NCI-H774 (cell line): ENCODE measurements at regions not wholly inside any gene's neighbourhood (a gene's known extent, or its start where the extent isn't known, plus 50 kb on each side); places are given as distances from the start of the nearest gene placed in this dataset.
"Not testable (repeated sequence)": the region's sequence is repeated elsewhere in the genome, so short reads cannot be mapped to it uniquely, and the experiment has no call there.

Experiments
- DNase-seq: peaks from one replicate; lab custom pipeline; 2025; lab: John Stamatoyannopoulos, UW

DNA sequence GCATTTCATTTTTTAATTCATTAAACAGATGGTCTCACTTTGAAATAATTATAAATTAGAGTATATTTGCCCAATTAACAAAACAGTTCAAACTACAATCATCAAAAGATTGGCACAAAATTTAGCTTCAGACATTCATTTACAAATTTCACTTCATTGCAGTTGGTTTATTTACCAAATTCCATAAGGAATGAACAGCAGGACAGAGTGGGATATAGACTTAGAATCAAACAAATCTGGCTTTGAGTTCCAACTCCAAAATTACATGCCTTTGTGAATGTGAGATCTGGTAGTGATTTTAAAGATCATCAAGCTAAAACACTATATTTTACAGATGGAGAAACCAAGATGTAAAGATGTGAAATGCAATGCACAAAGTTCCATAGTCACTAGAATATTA lies 310.7 kb upstream of the CNTN5 start:
- no peak for DNase-seq

DNA sequence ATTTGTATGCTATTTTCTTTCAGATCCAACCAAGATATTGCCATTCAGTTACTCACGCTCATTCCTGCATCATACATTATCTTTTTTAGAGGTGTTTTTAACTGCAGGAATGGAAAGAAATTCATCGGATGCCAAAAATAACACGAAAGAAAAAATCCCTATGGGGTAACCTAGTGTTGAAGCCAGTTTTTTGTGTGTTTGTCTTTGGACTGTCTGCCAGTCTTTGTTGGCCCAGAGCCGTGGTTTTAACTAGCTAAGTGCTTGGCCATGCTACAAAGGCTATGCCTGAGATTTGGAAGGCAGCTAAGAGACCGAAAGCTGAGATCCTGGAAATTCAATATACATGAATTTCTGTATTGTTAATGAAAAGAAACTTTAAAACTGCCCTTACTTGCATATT lies 309.8 kb upstream of the CNTN5 start:
- DNase-seq: no peak

DNA sequence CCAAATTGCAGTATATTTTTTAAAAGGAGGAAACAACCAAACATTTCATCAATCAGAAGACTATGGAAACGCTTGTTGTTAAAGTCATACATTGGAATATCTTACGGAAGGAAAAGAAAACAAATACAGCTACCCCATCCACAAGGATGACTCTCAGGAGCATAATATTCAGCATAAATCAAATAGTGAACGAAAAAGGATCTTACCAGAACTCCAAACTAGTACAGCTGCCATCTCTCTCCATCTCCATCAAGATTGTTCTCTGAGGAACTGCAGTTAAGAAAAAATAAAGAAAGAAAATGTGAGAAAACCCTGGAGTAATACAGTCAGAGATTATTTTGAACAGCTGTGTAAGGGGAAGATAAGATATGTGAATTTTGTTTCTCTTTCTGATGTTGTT lies 299.8 kb upstream of the CNTN5 start:
- DNase-seq: no peak

DNA sequence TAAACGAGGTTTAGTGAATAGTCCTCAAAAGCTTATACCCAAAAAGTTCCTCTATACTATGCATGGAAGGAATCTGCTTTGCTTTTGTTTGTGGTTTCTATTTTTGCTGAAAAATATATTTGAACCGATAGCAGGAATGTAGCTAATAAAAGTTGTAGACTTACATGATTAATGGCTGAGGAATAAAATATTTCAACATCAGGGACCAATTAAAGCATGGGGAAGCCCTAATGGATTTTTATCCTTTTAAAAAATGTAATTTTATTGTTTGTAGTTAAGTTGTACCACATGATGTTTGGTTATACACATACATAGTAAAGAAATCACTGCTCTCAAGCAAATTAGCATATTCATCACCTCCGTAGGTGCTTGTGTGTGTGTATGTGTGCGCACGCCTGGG lies 295.3 kb upstream of the CNTN5 start:
- DNase-seq: no peak

DNA sequence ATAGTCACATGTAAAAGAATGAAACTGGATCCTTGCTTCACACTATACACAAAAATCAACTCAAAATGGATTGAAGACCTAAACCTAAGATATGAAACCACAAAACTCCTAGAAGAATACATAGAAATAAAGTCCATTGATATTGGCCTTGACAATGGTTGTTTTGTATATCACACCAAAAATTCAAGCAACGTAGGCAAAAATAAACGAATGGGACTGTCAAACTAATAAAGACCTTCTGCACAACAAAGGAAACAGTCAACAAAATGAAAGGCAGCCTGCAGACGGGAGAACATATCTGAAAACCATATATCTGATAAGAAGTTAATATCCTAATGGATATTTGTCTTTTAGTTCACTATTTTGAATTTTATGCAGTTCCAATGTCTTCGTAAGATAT lies 292.3 kb upstream of the CNTN5 start:
- DNase-seq: no peak

DNA sequence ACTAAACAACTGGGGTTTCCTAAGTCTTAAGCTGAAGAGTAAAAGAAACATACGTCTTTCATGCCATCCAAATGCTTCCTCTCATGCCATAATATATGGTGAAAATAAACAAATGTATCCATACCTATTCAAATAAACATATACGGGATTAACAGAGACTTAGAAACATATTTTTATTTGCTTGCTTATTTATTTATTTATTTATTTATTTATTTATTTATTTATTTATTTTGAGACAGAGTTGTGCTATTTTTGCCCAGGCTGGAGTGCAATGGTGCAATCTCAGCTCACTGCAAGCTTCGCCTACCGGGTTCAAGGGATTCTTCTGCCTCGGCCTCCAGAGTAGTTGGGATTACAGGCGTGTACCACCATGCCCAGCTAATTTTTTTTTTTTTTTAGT lies 291.6 kb upstream of the CNTN5 start:
- no peak for DNase-seq

DNA sequence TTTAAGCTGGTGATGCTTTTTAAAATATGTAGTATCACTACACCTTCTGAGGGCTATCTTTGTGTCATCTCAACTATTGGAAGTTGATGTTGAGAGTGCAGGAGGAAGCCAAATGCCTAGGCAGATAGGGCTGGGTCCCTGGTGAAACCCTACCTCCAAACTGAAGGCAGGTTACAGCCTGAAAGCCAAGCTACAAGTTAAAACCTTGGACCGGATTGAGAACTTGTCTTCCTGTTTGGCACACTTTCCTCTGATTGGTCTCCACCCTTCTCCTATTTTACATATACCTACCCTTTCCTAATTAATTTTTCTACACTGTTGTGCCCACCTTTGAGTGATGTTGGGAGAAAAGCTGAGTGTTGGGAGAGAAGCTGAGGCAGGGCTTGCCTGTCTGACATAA lies 287.8 kb upstream of the CNTN5 start:
- DNase-seq: no peak

DNA sequence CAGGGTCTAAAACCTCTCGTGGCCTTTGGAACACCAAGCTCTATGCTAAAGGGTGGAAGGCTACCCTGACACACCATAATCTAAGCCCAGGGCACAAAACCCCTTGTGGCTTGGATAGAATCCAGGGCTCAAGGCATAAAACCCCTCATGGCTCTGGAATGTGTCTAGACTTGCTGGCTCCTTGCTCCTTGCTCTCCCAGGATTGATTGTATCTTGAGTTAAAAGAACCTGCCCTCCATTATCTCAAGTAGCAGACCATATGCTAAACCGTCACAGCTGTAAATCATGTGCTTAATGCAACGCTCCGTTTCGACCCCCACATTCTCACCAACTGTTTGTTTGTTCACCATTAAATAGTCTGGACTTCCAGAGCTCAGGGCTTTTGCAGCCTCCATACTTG lies 287.4 kb upstream of the CNTN5 start:
- not testable (repeated sequence) for DNase-seq

DNA sequence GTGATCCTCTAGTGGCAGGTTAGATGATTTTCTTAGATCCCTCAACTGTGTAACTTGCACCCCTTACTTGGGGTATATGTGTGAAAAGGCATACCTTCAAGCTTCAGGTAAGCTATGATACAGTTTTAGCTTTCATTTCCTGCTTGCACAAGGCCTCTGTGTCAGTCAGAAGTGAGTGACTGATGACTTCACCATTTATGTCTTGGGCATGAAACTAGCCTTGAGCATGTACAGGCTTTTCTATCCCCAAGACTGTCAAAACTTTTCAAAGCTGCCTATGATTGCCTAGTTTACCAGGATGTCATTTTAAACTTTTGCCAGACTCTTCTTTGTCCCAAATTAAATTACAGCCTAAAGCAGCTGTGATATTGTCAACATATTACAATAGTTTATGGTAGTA lies 286.1 kb upstream of the CNTN5 start:
- DNase-seq: no peak

DNA sequence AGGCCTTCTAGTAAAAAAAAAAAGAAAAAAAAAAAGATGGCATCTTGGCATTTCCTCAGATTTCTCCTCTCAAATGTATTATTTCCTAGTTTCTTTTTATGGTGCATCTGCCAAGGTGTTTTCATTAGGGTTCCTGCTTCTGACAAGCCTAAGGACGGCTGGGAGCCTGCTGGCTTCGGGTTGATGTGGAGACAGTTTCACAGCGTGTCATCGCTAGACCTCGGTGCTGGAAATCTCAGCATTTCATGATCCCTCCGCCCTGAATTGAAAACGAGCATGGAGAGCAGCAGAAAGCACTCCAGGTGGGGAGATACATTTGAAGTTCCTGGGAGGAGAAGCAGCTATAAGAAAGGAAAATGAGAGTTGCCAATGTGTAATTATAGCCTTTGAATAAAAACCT lies 283.9 kb upstream of the CNTN5 start:
- DNase-seq: no peak

DNA sequence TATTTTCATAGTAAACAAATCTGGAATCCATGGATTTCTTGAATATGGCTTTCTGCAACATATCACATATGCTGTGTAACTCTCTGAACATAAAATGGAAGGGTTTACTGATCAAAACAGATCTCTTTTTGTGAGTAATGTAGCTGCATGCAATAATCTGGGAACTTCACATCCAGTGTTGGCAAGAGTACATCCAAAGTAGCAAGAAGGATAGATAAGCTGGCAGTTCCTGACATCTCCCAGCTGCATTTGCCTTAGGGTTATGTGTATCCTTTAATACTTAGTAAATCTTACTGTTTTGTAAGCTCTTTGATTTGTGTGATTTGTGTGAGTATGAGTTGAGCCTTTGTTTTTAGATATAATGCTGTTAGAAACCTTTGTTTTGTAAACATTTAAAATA lies 280.4 kb upstream of the CNTN5 start:
- no peak for DNase-seq

DNA sequence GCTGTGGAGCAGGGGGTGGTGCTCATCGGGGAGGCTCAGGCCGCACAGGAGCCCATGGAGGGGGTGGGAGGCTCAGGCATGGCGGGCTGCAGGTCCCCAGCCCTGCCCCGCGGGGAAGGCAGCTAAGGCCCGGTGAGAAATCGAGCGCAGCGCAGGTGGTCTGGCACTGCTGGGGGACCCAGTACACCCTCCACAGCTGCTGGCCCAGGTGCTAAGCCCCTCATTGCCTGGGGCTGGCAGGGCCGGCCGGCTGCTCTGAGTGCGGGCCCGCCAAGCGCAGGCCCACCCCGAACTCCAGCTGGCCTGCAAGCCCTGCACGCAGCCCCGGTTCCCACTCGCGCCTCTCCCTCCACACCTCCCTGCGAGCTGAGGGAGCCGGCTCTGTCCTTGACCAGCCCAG lies 257.3 kb upstream of the CNTN5 start:
- not testable (repeated sequence) for DNase-seq

DNA sequence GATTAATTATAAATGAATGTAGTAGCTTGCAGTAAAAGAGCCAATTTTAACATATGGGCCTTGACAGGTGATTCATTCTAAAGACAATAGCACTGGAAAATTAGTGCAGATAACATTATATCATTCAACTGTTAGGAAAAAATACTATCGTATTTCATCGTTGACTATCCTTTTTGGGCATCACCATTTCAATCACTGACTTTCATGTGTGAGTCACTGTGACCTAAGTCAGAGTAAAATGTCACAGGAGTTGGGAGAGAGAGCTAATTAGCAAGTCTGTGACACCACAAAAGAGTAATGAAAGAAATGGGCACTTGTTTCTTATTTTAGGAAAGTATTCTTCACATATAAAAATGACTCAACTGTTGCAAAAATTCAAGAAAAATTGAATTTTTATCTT lies 253.8 kb upstream of the CNTN5 start:
- DNase-seq: no peak

DNA sequence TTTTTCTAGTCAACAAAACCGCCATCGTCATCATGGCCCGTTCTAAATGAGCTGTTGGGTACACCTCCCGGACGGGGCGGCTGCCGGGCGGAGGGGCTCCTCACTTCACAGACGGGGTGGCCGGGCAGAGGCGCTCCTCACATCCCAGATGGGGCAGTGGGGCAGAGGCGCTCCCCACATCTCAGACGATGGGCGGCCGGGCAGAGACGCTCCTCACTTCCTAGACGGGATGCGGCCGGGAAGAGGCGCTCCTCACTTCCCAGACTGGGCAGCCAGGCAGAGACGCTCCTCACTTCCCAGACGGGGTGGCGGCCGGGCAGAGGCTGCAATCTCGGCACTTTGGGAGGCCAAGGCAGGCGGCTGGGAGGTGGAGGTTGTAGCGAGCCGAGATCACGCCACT lies 250.7 kb upstream of the CNTN5 start:
- DNase-seq: not testable (repeated sequence)

DNA sequence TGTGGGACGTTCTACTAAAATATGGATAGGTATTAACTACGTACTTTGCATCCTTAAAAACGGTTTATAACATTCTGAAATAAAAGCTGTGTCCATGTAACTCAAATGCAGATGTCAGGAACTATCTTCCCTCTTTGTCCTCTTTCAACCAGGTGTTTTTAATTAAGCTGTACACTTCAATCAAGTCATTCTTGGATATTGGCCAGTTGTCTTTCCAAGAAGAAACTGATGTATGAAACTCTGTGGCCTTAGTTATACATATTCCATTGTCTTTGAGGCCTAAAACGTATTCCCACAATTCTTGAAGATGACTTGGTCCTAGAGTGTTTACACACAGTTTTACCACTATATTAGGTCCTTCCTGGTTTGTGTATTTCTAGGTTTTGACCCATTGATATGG lies 249.0 kb upstream of the CNTN5 start:
- DNase-seq: no peak

DNA sequence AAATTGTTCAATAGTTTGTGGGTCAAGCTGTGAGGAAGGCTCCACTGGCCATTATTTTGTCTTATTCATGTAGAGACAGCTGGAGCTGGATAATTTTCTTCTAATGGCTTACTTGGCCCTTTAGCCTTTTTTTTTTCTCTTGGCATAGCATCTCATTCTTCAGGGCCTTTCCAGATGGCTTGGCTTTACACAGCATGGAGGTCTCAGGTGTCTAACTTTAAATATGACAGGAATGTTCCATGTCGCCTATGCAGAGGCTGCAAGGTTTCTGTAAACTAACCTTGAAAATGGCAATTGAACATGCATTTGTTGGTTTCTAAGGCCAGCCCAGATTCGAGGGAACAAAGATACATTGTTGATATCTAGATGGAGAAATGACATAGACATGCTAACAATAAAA lies 247.9 kb upstream of the CNTN5 start:
- DNase-seq: no peak

DNA sequence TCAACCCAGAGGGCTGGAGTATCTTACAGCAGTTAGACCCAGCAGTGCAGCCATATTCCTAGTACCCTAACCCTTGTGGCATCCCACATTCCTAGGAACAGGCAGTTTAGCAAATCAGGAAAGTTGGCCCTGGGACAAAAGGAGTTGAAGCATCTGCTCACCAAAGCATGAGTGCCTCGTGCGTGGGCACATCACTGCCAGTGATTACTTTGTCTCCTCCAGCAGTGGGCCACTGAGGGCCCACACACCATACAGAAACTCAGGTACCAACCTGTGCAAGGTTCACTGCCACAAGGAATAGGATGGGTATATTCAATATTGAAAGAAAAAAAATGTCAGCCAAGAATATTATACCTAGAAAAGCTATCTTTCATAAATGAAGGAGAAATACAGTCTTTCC lies 227.5 kb upstream of the CNTN5 start:
- DNase-seq: no peak

DNA sequence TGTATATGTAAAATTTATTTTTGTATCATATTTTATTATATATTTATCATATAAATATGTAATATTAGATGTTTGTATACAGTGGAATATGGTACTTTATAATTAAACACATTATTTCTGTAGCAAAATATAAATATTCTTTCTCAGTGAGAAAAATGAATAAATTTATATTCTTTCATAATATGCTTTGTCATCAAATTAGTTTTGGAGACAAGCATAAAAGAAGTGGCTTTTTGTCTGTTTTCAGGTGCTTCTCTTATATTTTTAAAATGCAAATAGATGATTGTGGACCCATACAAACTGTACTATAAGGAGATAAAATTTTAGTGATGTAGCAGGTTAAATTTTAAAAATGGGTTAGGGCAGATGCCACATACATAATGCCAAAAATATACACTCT lies 222.4 kb upstream of the CNTN5 start:
- no peak for DNase-seq

DNA sequence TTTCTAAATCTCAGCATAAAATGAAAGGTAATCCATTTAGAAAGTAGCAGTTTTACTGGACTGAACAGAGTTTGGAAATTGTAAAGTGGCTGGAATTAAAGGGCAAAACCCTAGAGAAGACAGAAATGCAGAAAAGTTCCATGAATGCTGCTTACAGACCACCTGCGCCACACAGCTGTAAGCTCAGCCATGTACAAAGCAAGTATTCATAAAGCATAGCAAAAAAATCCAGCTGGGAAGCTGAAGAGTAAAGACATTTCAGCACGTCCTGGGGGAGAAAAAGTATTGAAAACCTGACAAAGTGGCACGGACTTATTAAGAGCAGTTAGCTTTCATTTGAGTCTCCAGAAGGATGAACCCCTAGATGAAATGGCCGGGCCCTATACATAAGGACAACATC lies 220.1 kb upstream of the CNTN5 start:
- no peak for DNase-seq

DNA sequence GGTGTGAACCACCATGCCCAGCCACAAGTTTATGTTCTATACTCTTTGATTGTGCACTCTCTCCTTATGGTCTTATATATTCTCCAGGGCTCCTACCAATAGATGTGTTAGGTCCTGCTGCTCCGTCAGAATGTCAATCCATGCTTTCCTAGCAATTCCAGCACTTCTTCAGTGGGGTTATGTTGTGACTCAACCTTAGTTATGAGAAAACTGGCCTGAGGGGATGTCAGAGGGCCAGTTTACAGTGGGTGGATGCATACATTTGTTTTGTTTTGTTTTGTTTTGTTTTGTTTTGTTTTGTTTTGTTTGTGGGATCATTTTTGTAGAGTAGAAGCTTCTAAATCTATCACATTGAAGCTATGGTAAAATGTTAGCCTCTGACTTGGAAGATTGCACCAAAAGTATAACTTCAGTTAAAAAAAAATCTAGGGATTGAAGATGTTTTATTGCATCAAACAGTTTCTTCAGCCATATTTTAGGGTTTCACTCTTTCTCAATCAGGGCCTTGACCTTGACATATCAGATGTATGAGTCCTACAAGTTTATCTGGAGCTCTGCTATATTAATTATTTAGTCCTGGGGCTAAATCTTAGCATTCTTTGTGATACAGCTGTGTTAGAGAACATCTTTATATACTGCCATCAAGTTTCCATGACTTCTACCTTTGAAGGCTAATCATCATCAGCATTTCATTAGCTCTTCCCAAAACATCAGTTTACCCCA lies 191.6 kb upstream of the CNTN5 start:
- no peak for DNase-seq

DNA sequence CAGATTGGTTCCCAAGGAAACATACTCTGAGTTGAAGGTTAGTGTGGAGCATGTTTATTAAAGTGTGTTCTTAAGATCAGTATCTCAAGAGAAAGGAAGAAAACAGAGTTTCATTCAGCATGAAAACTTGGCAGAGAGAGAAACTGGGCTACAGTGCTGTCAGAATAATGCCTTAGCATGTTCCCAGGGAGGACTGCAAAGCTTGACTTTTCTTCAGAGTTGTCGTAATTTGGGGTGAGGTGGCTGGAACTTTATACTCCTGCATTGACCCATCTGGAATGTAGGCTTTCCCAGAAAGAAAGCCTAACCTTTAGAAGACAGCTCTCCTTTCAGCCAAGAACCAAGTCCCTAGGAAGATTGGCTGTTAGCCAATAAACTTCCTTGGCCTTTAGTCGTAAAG lies 190.8 kb upstream of the CNTN5 start:
- no peak for DNase-seq

DNA sequence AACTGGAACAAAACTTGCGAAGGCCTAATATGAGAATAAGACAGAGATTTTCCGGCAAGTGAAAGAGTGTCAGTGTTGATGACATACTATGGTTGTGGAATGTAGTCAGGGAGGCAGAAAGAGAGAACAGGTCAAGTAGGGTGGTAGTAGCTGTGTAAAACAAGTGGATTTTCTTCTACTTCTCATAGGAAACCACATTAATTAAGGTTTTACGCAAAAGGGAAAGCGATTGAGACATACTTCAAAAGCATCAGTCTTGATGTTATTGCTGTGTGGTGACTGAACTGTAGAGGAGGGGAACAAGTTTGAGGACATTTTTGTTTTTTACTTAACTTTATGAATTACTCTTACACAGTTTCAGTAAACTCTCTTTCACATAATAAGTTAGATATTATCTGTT lies 186.0 kb upstream of the CNTN5 start:
- no peak for DNase-seq

DNA sequence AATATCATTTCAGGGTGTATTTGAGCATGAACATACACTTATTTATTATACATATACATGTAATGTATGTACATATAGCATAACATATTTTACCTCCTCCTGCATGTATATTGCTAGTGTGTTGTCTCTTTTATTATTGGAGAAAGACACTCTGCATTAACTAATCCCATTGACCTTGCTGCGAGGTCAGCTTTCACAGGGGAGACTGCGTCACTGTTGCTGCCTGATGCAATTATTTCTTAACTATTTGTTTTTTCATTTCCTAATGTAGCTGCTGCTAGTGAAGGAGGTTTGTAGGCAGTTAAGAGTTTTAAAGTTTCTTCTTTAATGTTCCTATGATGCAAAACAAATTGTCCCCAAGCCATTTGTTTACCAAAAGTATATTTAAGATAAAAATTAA lies 185.4 kb upstream of the CNTN5 start:
- no peak for DNase-seq

DNA sequence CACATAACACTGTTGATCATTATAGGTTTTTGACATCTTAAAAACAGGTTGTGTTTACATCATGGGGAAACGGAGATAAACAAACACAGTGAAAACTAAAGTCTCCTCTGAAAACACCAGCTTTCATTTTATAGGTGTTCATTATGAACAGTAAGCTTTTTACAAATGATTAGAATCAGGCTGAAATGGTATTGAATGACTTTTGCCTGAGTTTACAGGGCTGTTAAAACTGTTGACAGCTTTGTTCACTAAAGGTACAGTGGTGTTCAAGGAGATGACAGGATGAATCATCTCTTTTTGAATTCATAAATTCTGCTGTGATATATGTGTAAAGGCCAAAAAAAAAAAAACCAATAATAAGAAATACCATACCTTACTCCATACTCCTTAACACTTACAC lies 184.6 kb upstream of the CNTN5 start:
- DNase-seq: no peak

DNA sequence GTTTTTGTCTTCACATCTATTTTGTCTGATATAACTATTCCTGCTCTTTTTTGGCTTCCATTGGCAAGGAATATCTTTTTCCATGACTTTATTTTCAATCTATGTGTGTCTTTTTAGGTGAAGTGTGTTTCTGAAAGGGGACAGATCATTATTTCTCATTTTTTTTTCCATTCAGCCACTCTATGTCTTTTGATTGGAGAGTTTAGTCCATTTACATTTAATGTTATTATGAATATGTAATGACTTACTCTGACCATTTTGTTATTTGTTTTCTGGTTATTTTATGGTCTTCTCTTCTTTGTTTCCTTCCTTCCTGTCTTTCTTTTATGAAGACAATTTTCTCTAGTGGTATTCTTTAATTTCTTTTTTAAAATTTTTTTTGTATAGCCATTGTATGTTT lies 178.6 kb upstream of the CNTN5 start:
- DNase-seq: no peak
